ENCODE measurements at regions not wholly inside any gene's neighbourhood (a gene's known extent, or its start where the extent isn't known, plus 50 kb on each side); places are given as distances from the start of the nearest gene placed in this dataset.
"Not testable (repeated sequence)": the region's sequence is repeated elsewhere in the genome, so short reads cannot be mapped to it uniquely, and the experiment has no call there.

GRCh38 chr10:26621243-26621888, 76.1 kb upstream of the PDSS1 start:
- no peaks in the 10 kb centered on the region for H3K79me2 ChIP-seq (ENCODE audit: control insufficient read depth, insufficient read depth, low read length, unreplicated experiment)
- H3K27ac ChIP-seq (ENCODE audit: low read depth, low read length): no peak overlapping the region
- H3K36me3 ChIP-seq (ENCODE audit: insufficient read depth, low read length): no peaks in the 10 kb centered on the region
- H3K4me3 ChIP-seq (ENCODE audit: low read depth, low read length): no peak overlapping the region
- H3K27me3 ChIP-seq (ENCODE audit: insufficient read depth, low read length): peaks cover 77% of the 10 kb centered on the region
- H2AFZ ChIP-seq (ENCODE audit: low read length, unreplicated experiment): no peak overlapping the region
- no peaks in the 10 kb centered on the region for H3K4me1 ChIP-seq (ENCODE audit: control insufficient read depth, insufficient read depth, low read length, unreplicated experiment)

- peaks cover 79% of the 10 kb centered on the region for H3K27me3 ChIP-seq (ENCODE audit: insufficient read depth, low read length)
- H3K4me3 ChIP-seq (ENCODE audit: low read depth, low read length): peak overlapping the region; percentile 27; the same call in 1 of the 2 replicates
- H3K4me1 ChIP-seq (ENCODE audit: control insufficient read depth, insufficient read depth, low read length, unreplicated experiment): no peaks in the 10 kb centered on the region
- no peak overlapping the region for H3K27ac ChIP-seq (ENCODE audit: low read depth, low read length)
- no peaks in the 10 kb centered on the region for H3K36me3 ChIP-seq (ENCODE audit: insufficient read depth, low read length)
- peak overlapping the region; percentile 39 for H2AFZ ChIP-seq (ENCODE audit: low read length, unreplicated experiment)
- H3K79me2 ChIP-seq (ENCODE audit: control insufficient read depth, insufficient read depth, low read length, unreplicated experiment): no peaks in the 10 kb centered on the region
These were observed 75.4 kb upstream of the PDSS1 start for GRCh38 chr10:26621889-26622711.

- no peak overlapping the region for H2AFZ ChIP-seq (ENCODE audit: low read length, unreplicated experiment)
- no peak overlapping the region for H3K4me3 ChIP-seq (ENCODE audit: low read depth, low read length)
These were observed 74.6 kb upstream of the PDSS1 start for GRCh38 chr10:26622891-26623290.

GRCh38 chr10:26624006-26624405, 73.5 kb upstream of the PDSS1 start:
- H3K4me1 ChIP-seq (ENCODE audit: control insufficient read depth, insufficient read depth, low read length, unreplicated experiment): no peaks in the 10 kb centered on the region
- H2AFZ ChIP-seq (ENCODE audit: low read length, unreplicated experiment): no peak overlapping the region
- H3K79me2 ChIP-seq (ENCODE audit: control insufficient read depth, insufficient read depth, low read length, unreplicated experiment): no peaks in the 10 kb centered on the region
- no peak overlapping the region for H3K27ac ChIP-seq (ENCODE audit: low read depth, low read length)
- H3K27me3 ChIP-seq (ENCODE audit: insufficient read depth, low read length): peaks cover 88% of the 10 kb centered on the region
- no peaks in the 10 kb centered on the region for H3K36me3 ChIP-seq (ENCODE audit: insufficient read depth, low read length)
- H3K4me3 ChIP-seq (ENCODE audit: low read depth, low read length): no peak overlapping the region

More at GRCh38 chr10:26622891-26623290, 74.6 kb upstream of the PDSS1 start:
- Histone ChIP-seq H3K4me1 (ENCODE audit: control insufficient read depth, insufficient read depth, low read length, unreplicated experiment) (no peaks in the 10 kb centered on the region), H3K79me2 (ENCODE audit: control insufficient read depth, insufficient read depth, low read length, unreplicated experiment) (no peaks in the 10 kb centered on the region), H3K36me3 (ENCODE audit: insufficient read depth, low read length) (no peaks in the 10 kb centered on the region), H3K27ac (ENCODE audit: low read depth, low read length) (no peak overlapping the region), H3K27me3 (ENCODE audit: insufficient read depth, low read length) (peaks cover 83% of the 10 kb centered on the region)

GRCh38 chr10:26626066-26626465, 71.4 kb upstream of the PDSS1 start:
- Histone ChIP-seq H3K27me3 (ENCODE audit: insufficient read depth, low read length) (peaks cover 88% of the 10 kb centered on the region), H2AFZ (ENCODE audit: low read length, unreplicated experiment) (no peak overlapping the region), H3K36me3 (ENCODE audit: insufficient read depth, low read length) (no peaks in the 10 kb centered on the region), H3K4me3 (ENCODE audit: low read depth, low read length) (no peak overlapping the region), H3K27ac (ENCODE audit: low read depth, low read length) (no peak overlapping the region), H3K4me1 (ENCODE audit: control insufficient read depth, insufficient read depth, low read length, unreplicated experiment) (no peaks in the 10 kb centered on the region), H3K79me2 (ENCODE audit: control insufficient read depth, insufficient read depth, low read length, unreplicated experiment) (no peaks in the 10 kb centered on the region)

- H3K36me3 ChIP-seq (ENCODE audit: insufficient read depth, low read length): no peaks in the 10 kb centered on the region
- no peaks in the 10 kb centered on the region for H3K4me1 ChIP-seq (ENCODE audit: control insufficient read depth, insufficient read depth, low read length, unreplicated experiment)
- H3K79me2 ChIP-seq (ENCODE audit: control insufficient read depth, insufficient read depth, low read length, unreplicated experiment): no peaks in the 10 kb centered on the region
- no peak overlapping the region for H3K27ac ChIP-seq (ENCODE audit: low read depth, low read length)
- no peak overlapping the region for H3K4me3 ChIP-seq (ENCODE audit: low read depth, low read length)
- peaks cover 76% of the 10 kb centered on the region for H3K27me3 ChIP-seq (ENCODE audit: insufficient read depth, low read length)
- H2AFZ ChIP-seq (ENCODE audit: low read length, unreplicated experiment): no peak overlapping the region
These were observed 70.2 kb upstream of the PDSS1 start for GRCh38 chr10:26627324-26627723.

GRCh38 chr10:26628395-26628794, 69.1 kb upstream of the PDSS1 start:
- Histone ChIP-seq H3K79me2 (ENCODE audit: control insufficient read depth, insufficient read depth, low read length, unreplicated experiment) (no peaks in the 10 kb centered on the region), H3K27ac (ENCODE audit: low read depth, low read length) (no peak overlapping the region), H3K4me1 (ENCODE audit: control insufficient read depth, insufficient read depth, low read length, unreplicated experiment) (no peaks in the 10 kb centered on the region), H2AFZ (ENCODE audit: low read length, unreplicated experiment) (no peak overlapping the region), H3K36me3 (ENCODE audit: insufficient read depth, low read length) (no peaks in the 10 kb centered on the region), H3K4me3 (ENCODE audit: low read depth, low read length) (no peak overlapping the region), H3K27me3 (ENCODE audit: insufficient read depth, low read length) (peaks cover 65% of the 10 kb centered on the region)

GRCh38 chr10:26632171-26632570, 65.3 kb upstream of the PDSS1 start:
- not testable (repeated sequence) for H3K27ac ChIP-seq (ENCODE audit: low read depth, low read length); H2AFZ ChIP-seq (ENCODE audit: low read length, unreplicated experiment); H3K79me2 ChIP-seq (ENCODE audit: control insufficient read depth, insufficient read depth, low read length, unreplicated experiment); H3K36me3 ChIP-seq (ENCODE audit: insufficient read depth, low read length); H3K4me3 ChIP-seq (ENCODE audit: low read depth, low read length); H3K4me1 ChIP-seq (ENCODE audit: control insufficient read depth, insufficient read depth, low read length, unreplicated experiment)
- H3K27me3 ChIP-seq (ENCODE audit: insufficient read depth, low read length): peaks cover 38% of the 10 kb centered on the region

GRCh38 chr10:26634111-26634510, 63.4 kb upstream of the PDSS1 start:
- not testable (repeated sequence) for H3K27ac ChIP-seq (ENCODE audit: low read depth, low read length); H3K4me3 ChIP-seq (ENCODE audit: low read depth, low read length); H3K79me2 ChIP-seq (ENCODE audit: control insufficient read depth, insufficient read depth, low read length, unreplicated experiment); H3K36me3 ChIP-seq (ENCODE audit: insufficient read depth, low read length); H3K4me1 ChIP-seq (ENCODE audit: control insufficient read depth, insufficient read depth, low read length, unreplicated experiment); H2AFZ ChIP-seq (ENCODE audit: low read length, unreplicated experiment)
- peaks cover 30% of the 10 kb centered on the region for H3K27me3 ChIP-seq (ENCODE audit: insufficient read depth, low read length)

- Histone ChIP-seq H3K79me2 (ENCODE audit: control insufficient read depth, insufficient read depth, low read length, unreplicated experiment) (no peaks in the 10 kb centered on the region), H3K27me3 (ENCODE audit: insufficient read depth, low read length) (peaks cover 29% of the 10 kb centered on the region), H2AFZ (ENCODE audit: low read length, unreplicated experiment) (no peak overlapping the region), H3K4me1 (ENCODE audit: control insufficient read depth, insufficient read depth, low read length, unreplicated experiment) (no peaks in the 10 kb centered on the region), H3K4me3 (ENCODE audit: low read depth, low read length) (no peak overlapping the region), H3K27ac (ENCODE audit: low read depth, low read length) (no peak overlapping the region), H3K36me3 (ENCODE audit: insufficient read depth, low read length) (no peaks in the 10 kb centered on the region)
These were observed 59.8 kb upstream of the PDSS1 start for GRCh38 chr10:26637521-26638275.
